Activated naive CD8-positive, alpha-beta T cell treated with anti-CD3 and anti-CD28 coated beads, Interleukin-2, amount 50 U/mL, for 24 hours (primary cell): ENCODE measurements at regions not wholly inside any gene's neighbourhood (a gene's known extent, or its start where the extent isn't known, plus 50 kb on each side); places are given as distances from the start of the nearest gene placed in this dataset.

Experiments
- ATAC-seq: fragments of 150-1000 bp; cut with Tn5 transposase; one replicate; pipeline ENCODE4 v1.10.0; 2021
- DNase-seq: peaks from one replicate; pipeline ENCODE4 v3.0.0; 2021
- H3K27ac Mint-ChIP-seq: one replicate; pipeline ENCODE4 v1.8.0; 2021; ENCODE audit warnings: mild to moderate bottlenecking, mixed read lengths
- H3K27me3 Mint-ChIP-seq: one replicate; pipeline ENCODE4 v1.8.0; 2021; ENCODE audit warnings: mixed read lengths
- H3K36me3 Mint-ChIP-seq: one replicate; pipeline ENCODE4 v1.8.0; 2021; ENCODE audit warnings: low read depth, mixed read lengths
- H3K4me1 Mint-ChIP-seq: one replicate; pipeline ENCODE4 v1.8.0; 2021; ENCODE audit warnings: mixed read lengths
- H3K4me3 Mint-ChIP-seq: one replicate; pipeline ENCODE4 v1.8.0; 2021; ENCODE audit warnings: mild to moderate bottlenecking, moderate library complexity, mixed read lengths
- H3K9me3 Mint-ChIP-seq: one replicate; pipeline ENCODE4 v1.8.0; 2021; ENCODE audit warnings: mixed read lengths

GRCh38 chr11:128291007-128291406 lies 296.4 kb downstream of the ETS1 start:
- ATAC-seq (no peak), DNase-seq (no peak)
- H3K36me3 Mint-ChIP-seq = peaks cover 26% of the 10 kb centered on the region
- H3K27me3 Mint-ChIP-seq = no peaks in the 10 kb centered on the region
- H3K4me3 Mint-ChIP-seq = peak overlapping the region; percentile 86
- H3K4me1 Mint-ChIP-seq = peaks cover 99% of the 10 kb centered on the region
- peak overlapping the region; percentile 98 for H3K27ac Mint-ChIP-seq
- peaks cover 7% of the 10 kb centered on the region for H3K9me3 Mint-ChIP-seq

GRCh38 chr11:128290106-128290840 lies 297.1 kb downstream of the ETS1 start:
- Mint-ChIP-seq H3K36me3 (peaks cover 20% of the 10 kb centered on the region), H3K27me3 (no peaks in the 10 kb centered on the region), H3K4me1 (peaks cover 99% of the 10 kb centered on the region), H3K4me3 (peak overlapping the region; percentile 86), H3K27ac (peak overlapping the region; percentile 98), H3K9me3 (peaks cover 2% of the 10 kb centered on the region)
- ATAC-seq (peak; percentile 55), DNase-seq (peak; percentile 71)

- Mint-ChIP-seq H3K27ac (peak overlapping the region; percentile 98), H3K9me3 (no peaks in the 10 kb centered on the region), H3K4me1 (peaks cover 99% of the 10 kb centered on the region), H3K27me3 (no peaks in the 10 kb centered on the region), H3K36me3 (peaks cover 13% of the 10 kb centered on the region), H3K4me3 (peak overlapping the region; percentile 86)
- DNase-seq (no peak), ATAC-seq (peak; percentile 38)
These were observed 298.3 kb downstream of the ETS1 start for GRCh38 chr11:128289048-128289447.

GRCh38 chr11:128288368-128288767 lies 299.0 kb downstream of the ETS1 start:
- no peaks in the 10 kb centered on the region for H3K9me3 Mint-ChIP-seq
- peak overlapping the region; percentile 98 for H3K27ac Mint-ChIP-seq
- peaks cover 11% of the 10 kb centered on the region for H3K36me3 Mint-ChIP-seq
- DNase-seq (no peak), ATAC-seq (no peak)
- peak overlapping the region; percentile 86 for H3K4me3 Mint-ChIP-seq
- peaks cover 98% of the 10 kb centered on the region for H3K4me1 Mint-ChIP-seq
- no peaks in the 10 kb centered on the region for H3K27me3 Mint-ChIP-seq

- H3K4me1 Mint-ChIP-seq = peaks cover 68% of the 10 kb centered on the region
- peak overlapping the region; percentile 26 for H3K4me3 Mint-ChIP-seq
- H3K27ac Mint-ChIP-seq = peak overlapping the region; percentile 98
These were observed 302.0 kb downstream of the ETS1 start for GRCh38 chr11:128285321-128285720.

GRCh38 chr11:128284634-128285033 lies 302.7 kb downstream of the ETS1 start:
- ATAC-seq (peak; percentile 63), DNase-seq (no peak)
- H3K4me1 Mint-ChIP-seq = peaks cover 63% of the 10 kb centered on the region
- peak overlapping the region; percentile 98 for H3K27ac Mint-ChIP-seq
- H3K36me3 Mint-ChIP-seq = no peaks in the 10 kb centered on the region
- no peaks in the 10 kb centered on the region for H3K27me3 Mint-ChIP-seq
- no peaks in the 10 kb centered on the region for H3K9me3 Mint-ChIP-seq
- H3K4me3 Mint-ChIP-seq = peak overlapping the region; percentile 26

More at GRCh38 chr11:128285321-128285720, 302.0 kb downstream of the ETS1 start:
- peaks cover 2% of the 10 kb centered on the region for H3K36me3 Mint-ChIP-seq
- H3K9me3 Mint-ChIP-seq = no peaks in the 10 kb centered on the region
- DNase-seq (no peak), ATAC-seq (no peak)
- H3K27me3 Mint-ChIP-seq = no peaks in the 10 kb centered on the region

GRCh38 chr11:128283451-128283850 lies 303.9 kb downstream of the ETS1 start:
- Mint-ChIP-seq H3K9me3 (no peaks in the 10 kb centered on the region), H3K4me1 (peaks cover 52% of the 10 kb centered on the region), H3K4me3 (no peak overlapping the region), H3K27me3 (no peaks in the 10 kb centered on the region), H3K36me3 (no peaks in the 10 kb centered on the region), H3K27ac (no peak overlapping the region)
- DNase-seq = no peak
- ATAC-seq = no peak

- no peaks in the 10 kb centered on the region for H3K9me3 Mint-ChIP-seq
- peaks cover 46% of the 10 kb centered on the region for H3K4me1 Mint-ChIP-seq
- no peak for ATAC-seq
- H3K36me3 Mint-ChIP-seq = no peaks in the 10 kb centered on the region
- no peaks in the 10 kb centered on the region for H3K27me3 Mint-ChIP-seq
- no peak overlapping the region for H3K27ac Mint-ChIP-seq
- H3K4me3 Mint-ChIP-seq = no peak overlapping the region
- no peak for DNase-seq
These were observed 305.3 kb downstream of the ETS1 start for GRCh38 chr11:128282053-128282452.

- no peaks in the 10 kb centered on the region for H3K27me3 Mint-ChIP-seq
- DNase-seq = no peak
- H3K4me1 Mint-ChIP-seq = peaks cover 25% of the 10 kb centered on the region
- H3K4me3 Mint-ChIP-seq = no peak overlapping the region
- H3K9me3 Mint-ChIP-seq = peaks cover 7% of the 10 kb centered on the region
- ATAC-seq = no peak
- no peaks in the 10 kb centered on the region for H3K36me3 Mint-ChIP-seq
- H3K27ac Mint-ChIP-seq = no peak overlapping the region
These were observed 307.5 kb downstream of the ETS1 start for GRCh38 chr11:128279866-128280265.

- Mint-ChIP-seq H3K36me3 (no peaks in the 10 kb centered on the region), H3K4me1 (peaks cover 48% of the 10 kb centered on the region), H3K9me3 (peaks cover 10% of the 10 kb centered on the region), H3K27ac (no peak overlapping the region), H3K4me3 (no peak overlapping the region), H3K27me3 (no peaks in the 10 kb centered on the region)
- DNase-seq = no peak
- no peak for ATAC-seq
These were observed 313.6 kb downstream of the ETS1 start for GRCh38 chr11:128273736-128274135.

GRCh38 chr11:128271401-128271800 lies 316.0 kb downstream of the ETS1 start:
- Mint-ChIP-seq H3K27me3 (no peaks in the 10 kb centered on the region), H3K36me3 (no peaks in the 10 kb centered on the region), H3K4me1 (peaks cover 46% of the 10 kb centered on the region), H3K27ac (no peak overlapping the region), H3K4me3 (no peak overlapping the region), H3K9me3 (peaks cover 5% of the 10 kb centered on the region)
- no peak for DNase-seq
- no peak for ATAC-seq

GRCh38 chr11:128269466-128269865 lies 317.9 kb downstream of the ETS1 start:
- no peak overlapping the region for H3K4me3 Mint-ChIP-seq
- H3K27me3 Mint-ChIP-seq = no peaks in the 10 kb centered on the region
- H3K36me3 Mint-ChIP-seq = no peaks in the 10 kb centered on the region
- H3K9me3 Mint-ChIP-seq = no peaks in the 10 kb centered on the region
- DNase-seq (no peak), ATAC-seq (no peak)
- H3K27ac Mint-ChIP-seq = no peak overlapping the region
- H3K4me1 Mint-ChIP-seq = peaks cover 43% of the 10 kb centered on the region

- Mint-ChIP-seq H3K4me3 (no peak overlapping the region), H3K4me1 (peaks cover 26% of the 10 kb centered on the region), H3K27me3 (no peaks in the 10 kb centered on the region), H3K36me3 (no peaks in the 10 kb centered on the region), H3K9me3 (no peaks in the 10 kb centered on the region), H3K27ac (peak overlapping the region; percentile 31)
- DNase-seq (no peak), ATAC-seq (peak; percentile 61)
These were observed 320.5 kb downstream of the ETS1 start for GRCh38 chr11:128266893-128267292.

- no peak for DNase-seq
- no peak overlapping the region for H3K27ac Mint-ChIP-seq
- H3K4me1 Mint-ChIP-seq = peaks cover 25% of the 10 kb centered on the region
- no peaks in the 10 kb centered on the region for H3K9me3 Mint-ChIP-seq
- no peaks in the 10 kb centered on the region for H3K36me3 Mint-ChIP-seq
- no peaks in the 10 kb centered on the region for H3K27me3 Mint-ChIP-seq
- ATAC-seq = no peak
- H3K4me3 Mint-ChIP-seq = no peak overlapping the region
These were observed 324.7 kb downstream of the ETS1 start for GRCh38 chr11:128262463-128263345.

- no peaks in the 10 kb centered on the region for H3K9me3 Mint-ChIP-seq
- no peak overlapping the region for H3K4me3 Mint-ChIP-seq
- no peak for ATAC-seq
- peaks cover 17% of the 10 kb centered on the region for H3K4me1 Mint-ChIP-seq
- H3K36me3 Mint-ChIP-seq = no peaks in the 10 kb centered on the region
- no peak for DNase-seq
- no peaks in the 10 kb centered on the region for H3K27me3 Mint-ChIP-seq
- no peak overlapping the region for H3K27ac Mint-ChIP-seq
These were observed 326.3 kb downstream of the ETS1 start for GRCh38 chr11:128261011-128261421.
